ENCODE measurements at regions not wholly inside any gene's neighbourhood (a gene's known extent, or its start where the extent isn't known, plus 50 kb on each side); places are given as distances from the start of the nearest gene placed in this dataset.

DNA sequence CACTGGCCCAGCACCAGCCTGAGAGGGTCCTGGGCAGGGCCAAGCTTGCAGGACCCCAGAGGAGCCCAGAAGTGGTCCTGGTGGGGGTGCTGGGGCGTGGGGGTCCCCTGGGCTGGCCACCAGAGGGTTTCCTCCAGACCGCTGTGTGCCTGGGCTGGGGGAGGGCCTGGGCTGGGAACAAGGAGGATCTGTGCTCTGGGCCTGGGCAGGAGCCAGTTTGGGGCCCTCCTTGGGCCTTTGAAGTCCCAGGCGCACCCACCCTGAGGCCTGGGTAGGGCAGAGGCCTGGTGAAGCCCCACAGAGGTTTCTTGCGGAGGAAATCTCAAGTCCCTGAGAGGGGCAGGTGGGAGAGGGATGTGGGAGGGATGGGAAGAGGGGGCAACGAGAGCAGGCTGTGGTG lies 63.4 kb upstream of the GPC1 start:
- TF ChIP-seq CTCF (IDR thresholded peaks at IDR 0.05; ENCODE audit: insufficient read depth, low read depth, low read length), result no peak
- TF ChIP-seq EZH2 (IDR thresholded peaks at IDR 0.05; ENCODE audit: insufficient read depth, low read length), result no peak

All from astrocyte (in vitro differentiated cells and primary cell).